Kidney (tissue), 13 donors: ENCODE measurements at regions not wholly inside any gene's neighbourhood (a gene's known extent, or its start where the extent isn't known, plus 50 kb on each side); places are given as distances from the start of the nearest gene placed in this dataset.

Source experiments
- DNase-seq, 5 donors: peaks; one replicate each; pipeline ENCODE4 v3.0.0-alpha.2; 2013 to 2020
- FAIRE-seq: peaks from 2 replicates; lab custom pipeline; 2012; peaks lifted over from hg19 to GRCh38; lab: Jason Lieb, UNC
- H3K27ac ChIP-seq, 2 donors: one replicate each; pipeline ENCODE4 v1.7.0; 2013; ENCODE audit warnings: low read depth in 2 of 2, low read length in 2 of 2, inconsistent platforms in 1 of 2
- H3K27me3 ChIP-seq: one replicate; pipeline ENCODE4 v1.7.1; 2013; ENCODE audit warnings: low read length, inconsistent platforms; ENCODE audit not compliant: control insufficient read depth, insufficient read depth
- H3K36me3 ChIP-seq, 3 donors: one replicate each; pipeline versions ENCODE4 v1.7.0 to v1.7.1; 2013; ENCODE audit warnings: low read length in 3 of 3, control low read depth in 1 of 3, inconsistent platforms in 1 of 3; ENCODE audit not compliant: insufficient read depth in 3 of 3, control insufficient read depth in 2 of 3
- H3K4me1 ChIP-seq, 3 donors: one replicate each; pipeline versions ENCODE4 v1.7.0 to v1.7.1; 2013; ENCODE audit warnings: low read length in 3 of 3, inconsistent platforms in 1 of 3, low read depth in 1 of 3; ENCODE audit not compliant: control insufficient read depth in 2 of 3, insufficient read depth in 2 of 3
- H3K4me3 ChIP-seq, 3 donors: one replicate each; pipeline versions ENCODE4 v1.7.0 to v1.8.1; 2013; ENCODE audit warnings: low read length in 3 of 3, control low read depth in 1 of 3, inconsistent platforms in 1 of 3
- H3K9ac ChIP-seq, 3 donors: one replicate each; pipeline versions ENCODE4 v1.7.0 to v1.7.1; 2013; ENCODE audit warnings: low read length in 3 of 3, control low read depth in 1 of 3, inconsistent platforms in 1 of 3
- H3K9me3 ChIP-seq, 3 donors: one replicate each; pipeline versions ENCODE4 v1.7.0 to v1.7.1; 2013; ENCODE audit warnings: low read length in 3 of 3, control low read depth in 1 of 3, inconsistent platforms in 1 of 3; ENCODE audit not compliant: control insufficient read depth in 2 of 3, insufficient read depth in 1 of 3
- CTCF ChIP-seq: IDR thresholded peaks from 3 replicates; pipeline ENCODE4 v1.5.1; 2012; ENCODE audit warnings: mild to moderate bottlenecking, moderate library complexity, borderline replicate concordance; ENCODE audit not compliant: insufficient read depth; ENCODE audit errors: extremely low read depth
- intact Hi-C: fragments of 100-400 bp; cut with DNase I; formaldehyde crosslinking; loops from one replicate; pipeline ENCODE4 v1.11.1; 2022
- donor health status: control.
- donor health status: control.
- donor health status: control.
- donor health status: control.
- donor health status: control.
- donor health status: DM: yes; HTN: yes; CAD: no.
- donor health status: Normal renal cell carcinoma (clear cell type).

GRCh38 chr5:38105801-38106200, 152.6 kb upstream of the EGFLAM start:
- H3K27ac ChIP-seq, result no peak overlapping the region
- H3K9ac ChIP-seq, result no peak overlapping the region
- TF ChIP-seq CTCF, result no peak
- no peaks in the 10 kb centered on the region for H3K9me3 ChIP-seq
- FAIRE-seq (no peak), DNase-seq (no peak)
- H3K4me1 ChIP-seq, result peaks cover 0 to 3% (median 0%) of the 10 kb centered on the region in 3 donors
- H3K36me3 ChIP-seq, result no peaks in the 10 kb centered on the region
- intact Hi-C loops, result no loop called here
- H3K4me3 ChIP-seq, result no peak overlapping the region
- no peaks in the 10 kb centered on the region for H3K27me3 ChIP-seq

GRCh38 chr5:38105231-38105570, 153.2 kb upstream of the EGFLAM start:
- no peaks in the 10 kb centered on the region for H3K36me3 ChIP-seq
- no peak for FAIRE-seq
- H3K9me3 ChIP-seq, result no peaks in the 10 kb centered on the region
- no peak for DNase-seq
- no peak overlapping the region for H3K4me3 ChIP-seq
- intact Hi-C loops, result no loop called here
- H3K27me3 ChIP-seq, result no peaks in the 10 kb centered on the region
- H3K9ac ChIP-seq, result no peak overlapping the region
- no peak for TF ChIP-seq CTCF
- H3K4me1 ChIP-seq, result peaks cover 0 to 3% (median 0%) of the 10 kb centered on the region in 3 donors
- H3K27ac ChIP-seq, result no peak overlapping the region

GRCh38 chr5:38104497-38105230, 153.7 kb upstream of the EGFLAM start:
- DNase-seq (peak in 2 of 5 donors; percentile 41 to 42), FAIRE-seq (no peak)
- Histone ChIP-seq H3K4me1 (peaks cover 0 to 3% (median 0%) of the 10 kb centered on the region in 3 donors), H3K4me3 (no peak overlapping the region), H3K27me3 (no peaks in the 10 kb centered on the region), H3K27ac (no peak overlapping the region), H3K36me3 (no peaks in the 10 kb centered on the region), H3K9ac (no peak overlapping the region), H3K9me3 (no peaks in the 10 kb centered on the region)
- intact Hi-C loops, result no loop called here
- no peak for TF ChIP-seq CTCF
